Fibroblast of lung (primary cell): ENCODE measurements at regions not wholly inside any gene's neighbourhood (a gene's known extent, or its start where the extent isn't known, plus 50 kb on each side); places are given as distances from the start of the nearest gene placed in this dataset.

Experiments
- EZH2 ChIP-seq: IDR thresholded peaks from 2 replicates; pipeline ENCODE4 v1.5.1; 2012; ENCODE audit warnings: low read length, control low read depth, mild to moderate bottlenecking; ENCODE audit errors: missing control alignments
- TF ChIP-seq, protein P1 (sequence below), 2 donors: IDR thresholded peaks in 1 of 2; conservative IDR thresholded peaks in 1 of 2; 1 replicate in 1 of 2; 2 replicates in 1 of 2; pipeline ENCODE4 v1.5.1; 2011 to 2012; ENCODE audit warnings: low read length in 2 of 2, control low read depth in 1 of 2, inconsistent platforms in 1 of 2, low read depth in 1 of 2, mild to moderate bottlenecking in 1 of 2

GRCh38 chr6:143614235-143614634, 63.5 kb upstream of the PHACTR2 start:
- TF ChIP-seq, protein P1, sequence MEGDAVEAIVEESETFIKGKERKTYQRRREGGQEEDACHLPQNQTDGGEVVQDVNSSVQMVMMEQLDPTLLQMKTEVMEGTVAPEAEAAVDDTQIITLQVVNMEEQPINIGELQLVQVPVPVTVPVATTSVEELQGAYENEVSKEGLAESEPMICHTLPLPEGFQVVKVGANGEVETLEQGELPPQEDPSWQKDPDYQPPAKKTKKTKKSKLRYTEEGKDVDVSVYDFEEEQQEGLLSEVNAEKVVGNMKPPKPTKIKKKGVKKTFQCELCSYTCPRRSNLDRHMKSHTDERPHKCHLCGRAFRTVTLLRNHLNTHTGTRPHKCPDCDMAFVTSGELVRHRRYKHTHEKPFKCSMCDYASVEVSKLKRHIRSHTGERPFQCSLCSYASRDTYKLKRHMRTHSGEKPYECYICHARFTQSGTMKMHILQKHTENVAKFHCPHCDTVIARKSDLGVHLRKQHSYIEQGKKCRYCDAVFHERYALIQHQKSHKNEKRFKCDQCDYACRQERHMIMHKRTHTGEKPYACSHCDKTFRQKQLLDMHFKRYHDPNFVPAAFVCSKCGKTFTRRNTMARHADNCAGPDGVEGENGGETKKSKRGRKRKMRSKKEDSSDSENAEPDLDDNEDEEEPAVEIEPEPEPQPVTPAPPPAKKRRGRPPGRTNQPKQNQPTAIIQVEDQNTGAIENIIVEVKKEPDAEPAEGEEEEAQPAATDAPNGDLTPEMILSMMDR (conservative IDR thresholded peaks at IDR 0.05 in 1 of 2, IDR thresholded peaks at IDR 0.05 in 1 of 2; ENCODE audit: low read depth in 1 of 2, low read length in 2 of 2), result no peak
- no peak for TF ChIP-seq EZH2
